Adrenal gland (tissue), 5 donors: ENCODE measurements at regions not wholly inside any gene's neighbourhood (a gene's known extent, or its start where the extent isn't known, plus 50 kb on each side); places are given as distances from the start of the nearest gene placed in this dataset.

ENCODE experiments used
- CTCF ChIP-seq, 6 experiments: fragments of 450-650 bp in 4 of 6; fragments of 200-600 bp in 2 of 6; sonication (generic) in 1 of 6; IDR thresholded peaks; 1 replicate in 5 of 6; 2 replicates in 1 of 6; pipeline versions ENCODE4 v1.5.1 to v1.8.0; 2016 to 2021; ENCODE audit warnings: antibody characterized with exemption in 6 of 6, mild to moderate bottlenecking in 2 of 6, moderate library complexity in 1 of 6
- POLR2A ChIP-seq, 2 donors: fragments of 450-650 bp; IDR thresholded peaks; one replicate each; pipeline ENCODE4 v1.6.1; 2017; ENCODE audit warnings: antibody characterized with exemption in 2 of 2, mild to moderate bottlenecking in 2 of 2, moderate library complexity in 1 of 2
- donor health status: DM: no; HTN: no; CAD: no.

GRCh38 chr21:24910591-24910990 lies 696.7 kb downstream of the MRPL39 start:
- TF ChIP-seq POLR2A (IDR thresholded peaks at IDR 0.05) (no peak), CTCF (IDR thresholded peaks at IDR 0.05) (no peak)
